ENCODE measurements at regions not wholly inside any gene's neighbourhood (a gene's known extent, or its start where the extent isn't known, plus 50 kb on each side); places are given as distances from the start of the nearest gene placed in this dataset.

GRCh38 chr7:81414411-81414810 is 355.4 kb downstream of the HGF start:
- ChIA-PET POLR2A (no interaction called here), CTCF (no interaction called here)
- Mint-ChIP-seq H3K4me3 (no peak overlapping the region), H3K4me1 (ENCODE audit: low read depth) (no peaks in the 10 kb centered on the region), H3K9me3 (no peaks in the 10 kb centered on the region), H3K27ac (no peak overlapping the region), H3K36me3 (ENCODE audit: low read depth) (no peaks in the 10 kb centered on the region), H3K27me3 (no peaks in the 10 kb centered on the region)
- no peaks in the 10 kb centered on the region for H3K36me3 ChIP-seq (ENCODE audit: insufficient read depth, low read length)
- H3K4me1 ChIP-seq (ENCODE audit: insufficient read depth, low read length), result no peaks in the 10 kb centered on the region
- TF ChIP-seq CTCF (IDR thresholded peaks at IDR 0.05), result no peak
- H3K4me3 ChIP-seq (ENCODE audit: low read length), result no peak overlapping the region
- H3K9me3 ChIP-seq (ENCODE audit: control insufficient read depth in 1 of 2, insufficient read depth in 1 of 2, low read length in 2 of 2), result no peaks in the 10 kb centered on the region
- no peak for DNase-seq
- no peak for ATAC-seq (ENCODE audit: poor library complexity)
- no peaks in the 10 kb centered on the region for H3K27me3 ChIP-seq (ENCODE audit: control insufficient read depth in 1 of 2, insufficient read depth in 2 of 2, low read length in 2 of 2)
- no peak overlapping the region for H3K27ac ChIP-seq (ENCODE audit: low read depth in 1 of 2, low read length in 2 of 2)
- intact Hi-C loops (cut with DNase I, micrococcal nuclease), result no loop called here

GRCh38 chr7:81410471-81411117 is 359.3 kb downstream of the HGF start:
- no peaks in the 10 kb centered on the region for H3K27me3 Mint-ChIP-seq

GRCh38 chr7:81408728-81409127 is 361.1 kb downstream of the HGF start:
- Mint-ChIP-seq H3K27ac (no peak overlapping the region), H3K4me1 (ENCODE audit: low read depth) (no peaks in the 10 kb centered on the region), H3K4me3 (no peak overlapping the region), H3K36me3 (ENCODE audit: low read depth) (no peaks in the 10 kb centered on the region), H3K9me3 (no peaks in the 10 kb centered on the region), H3K27me3 (no peaks in the 10 kb centered on the region)
- TF ChIP-seq CTCF (IDR thresholded peaks at IDR 0.05), result no peak
- Histone ChIP-seq H3K9me3 (ENCODE audit: control insufficient read depth in 1 of 2, insufficient read depth in 1 of 2, low read length in 2 of 2) (peaks cover 0 to 6% of the 10 kb centered on the region in 2 experiments), H3K27ac (ENCODE audit: low read depth in 1 of 2, low read length in 2 of 2) (no peak overlapping the region), H3K4me1 (ENCODE audit: insufficient read depth, low read length) (no peaks in the 10 kb centered on the region), H3K36me3 (ENCODE audit: insufficient read depth, low read length) (no peaks in the 10 kb centered on the region), H3K4me3 (ENCODE audit: low read length) (no peak overlapping the region), H3K27me3 (ENCODE audit: control insufficient read depth in 1 of 2, insufficient read depth in 2 of 2, low read length in 2 of 2) (no peaks in the 10 kb centered on the region)
- no peak for DNase-seq
- intact Hi-C loops (cut with DNase I, micrococcal nuclease), result no loop called here
- CTCF ChIA-PET, result no interaction called here
- POLR2A ChIA-PET, result no interaction called here
- no peak for ATAC-seq (ENCODE audit: poor library complexity)

More at GRCh38 chr7:81410471-81411117, 359.3 kb downstream of the HGF start:
- H3K4me3 ChIP-seq (ENCODE audit: low read length), result no peak overlapping the region
- Mint-ChIP-seq H3K9me3 (no peaks in the 10 kb centered on the region), H3K27ac (no peak overlapping the region), H3K36me3 (ENCODE audit: low read depth) (no peaks in the 10 kb centered on the region), H3K4me1 (ENCODE audit: low read depth) (no peaks in the 10 kb centered on the region), H3K4me3 (no peak overlapping the region)
- intact Hi-C loops (cut with DNase I, micrococcal nuclease), result no loop called here
- no peaks in the 10 kb centered on the region for H3K27me3 ChIP-seq (ENCODE audit: control insufficient read depth in 1 of 2, insufficient read depth in 2 of 2, low read length in 2 of 2)
- ChIA-PET POLR2A (no interaction called here), CTCF (no interaction called here)
- H3K27ac ChIP-seq (ENCODE audit: low read depth in 1 of 2, low read length in 2 of 2), result no peak overlapping the region
- DNase-seq, result no peak
- no peaks in the 10 kb centered on the region for H3K36me3 ChIP-seq (ENCODE audit: insufficient read depth, low read length)
- TF ChIP-seq CTCF (IDR thresholded peaks at IDR 0.05), result no peak
- ATAC-seq (ENCODE audit: poor library complexity), result no peak
- H3K4me1 ChIP-seq (ENCODE audit: insufficient read depth, low read length), result no peaks in the 10 kb centered on the region
- peaks cover 0 to 6% of the 10 kb centered on the region in 2 experiments for H3K9me3 ChIP-seq (ENCODE audit: control insufficient read depth in 1 of 2, insufficient read depth in 1 of 2, low read length in 2 of 2)
